IMR-90 (cell line): ENCODE measurements at regions not wholly inside any gene's neighbourhood (a gene's known extent, or its start where the extent isn't known, plus 50 kb on each side); places are given as distances from the start of the nearest gene placed in this dataset.

Source experiments
- ATAC-seq: fragments of 200-7000 bp; cut with Tn5 transposase; 2 replicates; pipeline ENCODE4 v1.9.1; 2020; ENCODE audit warnings: low read depth, mild to moderate bottlenecking, moderate library complexity
- BruUV-seq: library from RNA; stranded (reverse); fragments of 400-500 nt; replicated peaks from 2 replicates; lab custom pipeline; 2021; lab: Mats Ljungman, UMichigan
- CTCF ChIA-PET: fragments of 300-600 bp; formaldehyde crosslinking; extraction: SDS; loops from one replicate; lab custom pipeline; 2021; ENCODE audit warnings: antibody characterized with exemption; lab: Yijun Ruan, JAX
- POLR2A ChIA-PET: fragments of 300-600 bp; sonication (Branson Sonifier 250); formaldehyde crosslinking; loops from one replicate; lab custom pipeline; 2022; ENCODE audit warnings: antibody characterized with exemption; ENCODE audit not compliant: unreplicated experiment; lab: Charles Lee
- DNase-seq: peaks from one replicate; pipeline ENCODE4 v3.0.0; 2013
- H2AFZ ChIP-seq: replicated peaks from 2 replicates; pipeline ENCODE3; 2013; ENCODE audit warnings: low read length, mild to moderate bottlenecking; ENCODE audit not compliant: poor library complexity
- H2AK5ac ChIP-seq: 2 replicates; pipeline ENCODE4 v1.6.1; 2013; ENCODE audit warnings: low read depth, low read length, inconsistent platforms
- H2AK9ac ChIP-seq: replicated peaks from 2 replicates; pipeline ENCODE3; 2013; ENCODE audit warnings: mild to moderate bottlenecking, low read depth, low read length, moderate library complexity; ENCODE audit not compliant: poor library complexity
- H2BK120ac ChIP-seq: 2 replicates; pipeline ENCODE4 v1.6.1; 2013; ENCODE audit warnings: low read depth, low read length, inconsistent platforms
- H2BK15ac ChIP-seq: 3 replicates; pipeline ENCODE4 v1.6.1; 2013; ENCODE audit warnings: low read depth, low read length, inconsistent platforms
- H2BK20ac ChIP-seq: 2 replicates; pipeline ENCODE4 v1.6.1; 2013; ENCODE audit warnings: low read depth, mild to moderate bottlenecking, inconsistent platforms, low read length, moderate library complexity
- H2BK5ac ChIP-seq: 2 replicates; pipeline ENCODE4 v1.6.1; 2013; ENCODE audit warnings: mild to moderate bottlenecking, low read depth, low read length, inconsistent platforms; ENCODE audit not compliant: poor library complexity, severe bottlenecking
- H3K14ac ChIP-seq: replicated peaks from 2 replicates; pipeline ENCODE4 v1.6.1; 2013; ENCODE audit warnings: low read depth, low read length, inconsistent platforms
- H3K18ac ChIP-seq: 2 replicates; pipeline ENCODE4 v1.6.1; 2013; ENCODE audit warnings: low read depth, low read length, control low read depth
- H3K23ac ChIP-seq: 2 replicates; pipeline ENCODE4 v1.6.1; 2013; ENCODE audit warnings: low read depth, low read length, inconsistent platforms
- H3K27ac ChIP-seq: 2 replicates; pipeline ENCODE4 v1.5.1; 2013; ENCODE audit warnings: mild to moderate bottlenecking, control low read depth, low read length; ENCODE audit not compliant: insufficient read depth
- H3K27me3 ChIP-seq: 2 replicates; pipeline ENCODE4 v1.6.1; 2013; ENCODE audit warnings: low read length; ENCODE audit not compliant: control insufficient read depth, insufficient read depth
- H3K36me3 ChIP-seq: 2 replicates; pipeline ENCODE4 v1.6.1; 2013; ENCODE audit warnings: low read length, mixed read lengths; ENCODE audit not compliant: control insufficient read depth, insufficient read depth
- H3K4ac ChIP-seq: 2 replicates; pipeline ENCODE4 v1.6.1; 2013; ENCODE audit warnings: low read depth, low read length, inconsistent platforms
- H3K4me1 ChIP-seq: 2 replicates; pipeline ENCODE4 v1.6.1; 2013; ENCODE audit warnings: low read length, mixed read lengths; ENCODE audit not compliant: control insufficient read depth, insufficient read depth
- H3K4me2 ChIP-seq: 2 replicates; pipeline ENCODE4 v1.6.1; 2013; ENCODE audit warnings: low read depth, mild to moderate bottlenecking, control low read depth, low read length, moderate library complexity
- H3K4me3 ChIP-seq: 2 replicates; pipeline ENCODE4 v1.5.1; 2013; ENCODE audit warnings: low read depth, mild to moderate bottlenecking, control low read depth, low read length, moderate library complexity; ENCODE audit not compliant: insufficient read depth
- H3K56ac ChIP-seq: 2 replicates; pipeline ENCODE4 v1.6.1; 2013; ENCODE audit warnings: low read length, inconsistent platforms; ENCODE audit not compliant: insufficient read depth; ENCODE audit errors: extremely low read depth
- H3K79me1 ChIP-seq, 2 experiments: 2 replicates each; pipeline ENCODE4 v1.6.1; 2013; ENCODE audit warnings: low read length in 2 of 2, inconsistent platforms in 1 of 2, low read depth in 1 of 2
- H3K9ac ChIP-seq: 2 replicates; pipeline ENCODE4 v1.6.1; 2013; ENCODE audit warnings: low read depth, low read length, control low read depth
- H3K9me1 ChIP-seq: 2 replicates; pipeline ENCODE4 v1.6.1; 2013; ENCODE audit warnings: low read length, inconsistent platforms; ENCODE audit not compliant: insufficient read depth
- H3K9me3 ChIP-seq: 2 replicates; pipeline ENCODE4 v1.6.1; 2013; ENCODE audit warnings: low read length; ENCODE audit not compliant: control insufficient read depth, insufficient read depth
- H4K20me1 ChIP-seq: 2 replicates; pipeline ENCODE4 v1.6.1; 2013; ENCODE audit warnings: low read length, inconsistent platforms; ENCODE audit not compliant: insufficient read depth
- H4K5ac ChIP-seq: 2 replicates; pipeline ENCODE4 v1.6.1; 2013; ENCODE audit warnings: mild to moderate bottlenecking, low read depth, low read length, control low read depth
- H4K8ac ChIP-seq, 2 experiments: 2 replicates each; pipeline ENCODE4 v1.6.1; 2013; ENCODE audit warnings: low read depth in 2 of 2, low read length in 2 of 2, control low read depth in 1 of 2, inconsistent platforms in 1 of 2
- H4K91ac ChIP-seq: 2 replicates; pipeline ENCODE4 v1.6.1; 2013; ENCODE audit warnings: low read depth, low read length, inconsistent platforms; ENCODE audit not compliant: insufficient read depth
- BHLHE40 ChIP-seq: fragments of 150-350 bp; IDR thresholded peaks from 2 replicates; pipeline ENCODE4 v1.6.1; 2016; ENCODE audit warnings: mild to moderate bottlenecking, low read depth, low read length
- CEBPB ChIP-seq: IDR thresholded peaks from 2 replicates; pipeline ENCODE4 v1.6.1; 2012; ENCODE audit warnings: low read depth, low read length, improper control_type of control experiment
- CHD1 ChIP-seq: IDR thresholded peaks from 2 replicates; pipeline ENCODE4 v1.6.1; 2012; ENCODE audit warnings: low read depth, low read length, improper control_type of control experiment
- CTCF ChIP-seq: conservative IDR thresholded peaks from 2 replicates; pipeline ENCODE4 v1.5.1; 2012; ENCODE audit warnings: mild to moderate bottlenecking, low read depth, low read length, improper control_type of control experiment
- ELK1 ChIP-seq: fragments of 150-350 bp; IDR thresholded peaks from 2 replicates; pipeline ENCODE4 v1.6.1; 2016; ENCODE audit warnings: low read depth, mild to moderate bottlenecking, low read length, moderate library complexity, borderline replicate concordance
- FOS ChIP-seq: fragments of 150-350 bp; IDR thresholded peaks from 2 replicates; pipeline ENCODE4 v1.6.1; 2016; ENCODE audit warnings: low read depth, low read length
- MAFK ChIP-seq: IDR thresholded peaks from 2 replicates; pipeline ENCODE4 v1.6.1; 2012; ENCODE audit warnings: low read depth, low read length, improper control_type of control experiment
- MAZ ChIP-seq: IDR thresholded peaks from 2 replicates; pipeline ENCODE4 v1.6.1; 2012; ENCODE audit warnings: low read depth, mild to moderate bottlenecking, low read length, improper control_type of control experiment, moderate library complexity, borderline replicate concordance
- MXI1 ChIP-seq: IDR thresholded peaks from 2 replicates; pipeline ENCODE4 v1.6.1; 2012; ENCODE audit warnings: low read depth, mild to moderate bottlenecking, low read length, moderate library complexity, borderline replicate concordance
- NFE2L2 ChIP-seq: fragments of 150-350 bp; IDR thresholded peaks from 2 replicates; pipeline ENCODE4 v1.6.1; 2016; ENCODE audit warnings: low read depth, mild to moderate bottlenecking, low read length
- POLR2A ChIP-seq: IDR thresholded peaks from 2 replicates; pipeline ENCODE4 v1.6.1; 2012; ENCODE audit warnings: mild to moderate bottlenecking, low read depth, low read length
- RAD21 ChIP-seq: IDR thresholded peaks from 2 replicates; pipeline ENCODE4 v1.6.1; 2012; ENCODE audit warnings: low read length, improper control_type of control experiment
- RFX5 ChIP-seq: IDR thresholded peaks from 2 replicates; pipeline ENCODE4 v1.8.0; 2012; ENCODE audit warnings: low read depth, mild to moderate bottlenecking, low read length, moderate library complexity
- SMC3 ChIP-seq: fragments of 150-350 bp; IDR thresholded peaks from 2 replicates; pipeline ENCODE4 v1.6.1; 2016; ENCODE audit warnings: low read depth, mild to moderate bottlenecking, antibody characterized with exemption, low read length, moderate library complexity
- WGBS, 2 experiments: methylation state at CpG; one replicate each; pipeline versions ENCODE4 v1.1.5 to v1.1.7; 2013; ENCODE audit warnings: missing lambda C conversion rate in 2 of 2; ENCODE audit not compliant: insufficient read length in 1 of 2; ENCODE audit errors: extremely low coverage in 2 of 2; 5-methylcytosine and 5-hydroxymethylcytosine counted together
- dilution Hi-C: fragments of 300-500 bp; cut with HindIII; formaldehyde crosslinking; loops from one replicate; pipeline ENCODE4 v1.14.3; 2018; ENCODE audit warnings: low sequenced_read_pairs; ENCODE audit not compliant: unreplicated experiment
- in situ Hi-C: fragments of 300-500 bp; cut with MboI; formaldehyde crosslinking; loops from 3 replicates; pipeline ENCODE4 v1.14.3; 2019; ENCODE audit warnings: low sequenced_read_pairs, inconsistent platforms, mixed read lengths
- intact Hi-C: fragments of 100-400 bp; cut with micrococcal nuclease; formaldehyde crosslinking; loops from 2 replicates; pipeline ENCODE4 v1.10.0; 2022
- TF ChIP-seq, protein P1 (sequence below): fragments of 150-350 bp; IDR thresholded peaks from 2 replicates; pipeline ENCODE4 v1.6.1; 2017; ENCODE audit warnings: mild to moderate bottlenecking, antibody characterized with exemption, low read length, low read depth

GRCh38 chr5:159752622-159753275 is 163.5 kb upstream of the ADRA1B start:
- no TSS peak for BruUV-seq
- 67% methylated on average over 4 of the region's 7 CpGs; no CpG with 5 or more reads in 1 of the 2 experiments for WGBS, 2 experiments
- ATAC-seq = no peak
- no peaks in the 10 kb centered on the region for H4K20me1 ChIP-seq
- no peak overlapping the region for H3K14ac ChIP-seq
- no peak overlapping the region for H3K56ac ChIP-seq
- in situ Hi-C loops (loop anchor here (25.0 kb wide), 1 partner anchor 590 kb away; no protein-coding TSS in a partner anchor), intact Hi-C loops (no loop called here), dilution Hi-C loops (no loop called here)
- H3K4ac ChIP-seq = no peak overlapping the region
- H2BK15ac ChIP-seq = no peak overlapping the region
- H2AK9ac ChIP-seq = no peak overlapping the region
- peaks cover 4% of the 10 kb centered on the region for H3K9me3 ChIP-seq
- no peak overlapping the region; the same call in 1 of the 2 replicates for H2BK120ac ChIP-seq
- no peaks in the 10 kb centered on the region for H3K36me3 ChIP-seq
- no peak overlapping the region for H2BK5ac ChIP-seq
- H3K79me1 ChIP-seq = no peaks in the 10 kb centered on the region
- no peak for DNase-seq
- CTCF ChIA-PET = no interaction called here
- H2AFZ ChIP-seq = peak overlapping the region; percentile 67
- H3K9me1 ChIP-seq = no peaks in the 10 kb centered on the region
- H4K91ac ChIP-seq = no peak overlapping the region
- no peak overlapping the region for H3K4me3 ChIP-seq
- H3K27me3 ChIP-seq = no peaks in the 10 kb centered on the region
- no peaks in the 10 kb centered on the region for H3K4me1 ChIP-seq
- H3K18ac ChIP-seq = no peak overlapping the region
- no peak for TF ChIP-seq SMC3
- TF ChIP-seq ELK1 = no peak
- TF ChIP-seq, protein P1, sequence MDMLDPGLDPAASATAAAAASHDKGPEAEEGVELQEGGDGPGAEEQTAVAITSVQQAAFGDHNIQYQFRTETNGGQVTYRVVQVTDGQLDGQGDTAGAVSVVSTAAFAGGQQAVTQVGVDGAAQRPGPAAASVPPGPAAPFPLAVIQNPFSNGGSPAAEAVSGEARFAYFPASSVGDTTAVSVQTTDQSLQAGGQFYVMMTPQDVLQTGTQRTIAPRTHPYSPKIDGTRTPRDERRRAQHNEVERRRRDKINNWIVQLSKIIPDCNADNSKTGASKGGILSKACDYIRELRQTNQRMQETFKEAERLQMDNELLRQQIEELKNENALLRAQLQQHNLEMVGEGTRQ = no peak
- TF ChIP-seq RFX5 = no peak
- no peak for TF ChIP-seq MXI1
- TF ChIP-seq FOS = no peak
- TF ChIP-seq MAFK = no peak
- no peak for TF ChIP-seq CEBPB
- no peak for TF ChIP-seq BHLHE40
- no peak for TF ChIP-seq CHD1
- TF ChIP-seq NFE2L2 = no peak
- no peak for TF ChIP-seq MAZ
- no peak for TF ChIP-seq POLR2A
- no peak for TF ChIP-seq CTCF
- TF ChIP-seq RAD21 = no peak
- no peak overlapping the region for H3K23ac ChIP-seq
- no peak overlapping the region for H4K5ac ChIP-seq
- no peak overlapping the region for H3K9ac ChIP-seq
- H3K4me2 ChIP-seq = no peak overlapping the region
- H3K27ac ChIP-seq = no peak overlapping the region
- H2AK5ac ChIP-seq = no peak overlapping the region
- H2BK20ac ChIP-seq = peak overlapping the region; percentile 52; the same call in 1 of the 2 replicates
- no peak overlapping the region for H4K8ac ChIP-seq
- POLR2A ChIA-PET = no interaction called here
